GM18498 (cell line): ENCODE measurements at regions not wholly inside any gene's neighbourhood (a gene's known extent, or its start where the extent isn't known, plus 50 kb on each side); places are given as distances from the start of the nearest gene placed in this dataset.
"Not testable (repeated sequence)": the region's sequence is repeated elsewhere in the genome, so short reads cannot be mapped to it uniquely, and the experiment has no call there.

Experiments
- ATAC-seq: cut with Tn5 transposase; IDR thresholded peaks from one replicate; pipeline ENCODE4 v1.9.1; 2021; ENCODE audit warnings: mild to moderate bottlenecking, moderate library complexity; ENCODE audit not compliant: unreplicated experiment

- no peak for ATAC-seq
Observed at GRCh38 chr2:199040522-199040921, 417.2 kb downstream of the SATB2 start.

DNA sequence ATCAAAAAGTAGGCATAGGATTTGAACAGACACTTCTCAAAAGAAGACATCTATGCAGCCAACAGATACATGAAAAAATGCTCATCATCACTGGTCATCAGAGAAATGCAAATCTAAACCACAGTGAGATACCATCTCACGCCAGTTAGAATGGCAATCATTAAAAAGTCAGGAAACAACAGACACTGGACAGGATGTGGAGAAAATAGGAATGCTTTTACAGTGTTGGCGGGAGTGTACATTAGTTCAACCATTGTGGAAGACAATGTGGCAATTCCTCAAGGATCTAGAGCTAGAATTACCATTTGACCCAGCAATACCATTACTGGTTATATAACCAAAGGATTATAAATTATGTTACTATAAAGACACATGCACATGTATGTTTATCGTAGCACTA, 424.0 kb downstream of the SATB2 start:
- ATAC-seq = not testable (repeated sequence)

DNA sequence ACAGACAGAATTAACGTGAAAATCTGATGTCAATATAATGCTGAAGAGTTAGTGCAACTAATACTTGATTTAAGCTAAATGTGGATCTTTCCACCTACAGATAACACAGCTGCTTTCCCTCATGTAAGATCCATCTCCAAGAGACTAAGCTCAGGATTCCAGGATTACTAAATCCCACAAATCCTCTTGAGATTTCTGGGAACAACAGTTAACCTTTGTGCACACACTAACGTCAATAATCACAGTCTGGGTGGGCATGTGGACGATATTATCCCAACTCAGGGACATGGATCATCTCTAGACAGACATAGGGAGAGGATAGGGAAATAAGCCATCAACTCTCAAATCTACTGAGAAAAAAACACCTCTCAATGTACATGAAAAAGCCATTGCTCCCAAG, 432.6 kb downstream of the SATB2 start:
- ATAC-seq = no peak

- no peak for ATAC-seq
Observed at GRCh38 chr2:199024224-199024623, 433.5 kb downstream of the SATB2 start.

DNA sequence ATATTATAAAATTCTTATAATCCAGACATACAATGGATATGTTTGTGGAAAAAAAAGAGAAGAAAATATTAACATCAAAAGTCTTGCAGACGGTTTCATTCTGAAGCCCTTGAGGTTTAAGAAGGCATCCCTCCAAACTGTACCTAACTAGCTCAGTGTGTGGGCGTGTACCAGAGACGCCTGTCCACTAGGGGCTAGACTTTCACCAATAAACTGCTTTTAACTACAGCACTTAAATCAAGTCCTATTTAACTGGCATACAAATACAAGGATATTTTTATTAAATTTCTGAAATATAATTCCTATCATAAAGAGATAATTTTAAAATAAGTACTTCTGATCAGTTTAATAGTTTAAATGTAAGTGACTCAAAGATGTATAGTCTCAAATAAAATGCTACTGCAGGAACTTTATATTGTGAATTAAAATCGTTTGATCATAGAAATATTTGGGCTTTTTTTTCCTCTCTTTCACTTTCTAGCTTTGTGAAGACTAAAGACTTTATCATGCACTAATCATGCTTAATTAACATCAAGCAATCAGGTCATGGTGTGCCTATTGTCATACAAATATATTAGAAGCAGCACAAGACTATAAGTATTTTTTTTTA, 437.7 kb downstream of the SATB2 start:
- ATAC-seq = no peak

- ATAC-seq = no peak
Observed at GRCh38 chr2:199018826-199019225, 438.9 kb downstream of the SATB2 start.

DNA sequence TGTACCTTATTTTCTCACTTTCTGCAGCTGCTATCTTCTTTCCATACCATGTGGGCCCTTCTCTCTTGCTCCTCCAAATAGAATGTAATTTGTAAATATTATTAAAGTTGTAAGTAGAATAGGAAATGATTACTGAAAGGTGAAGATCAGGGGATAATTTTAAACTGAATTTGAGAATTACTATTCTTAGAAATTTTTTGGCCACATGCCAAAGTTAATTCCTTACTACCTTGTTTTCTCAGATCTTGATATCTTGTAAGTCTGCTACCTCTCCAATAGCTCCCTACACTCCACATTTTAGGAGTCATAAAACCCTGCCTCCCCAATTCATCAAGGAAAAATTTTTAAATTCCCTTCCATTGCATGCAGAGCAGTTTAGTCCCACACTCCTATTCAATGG, 442.7 kb downstream of the SATB2 start:
- ATAC-seq = no peak

- no peak for ATAC-seq
Observed at GRCh38 chr2:199014226-199014625, 443.5 kb downstream of the SATB2 start.

DNA sequence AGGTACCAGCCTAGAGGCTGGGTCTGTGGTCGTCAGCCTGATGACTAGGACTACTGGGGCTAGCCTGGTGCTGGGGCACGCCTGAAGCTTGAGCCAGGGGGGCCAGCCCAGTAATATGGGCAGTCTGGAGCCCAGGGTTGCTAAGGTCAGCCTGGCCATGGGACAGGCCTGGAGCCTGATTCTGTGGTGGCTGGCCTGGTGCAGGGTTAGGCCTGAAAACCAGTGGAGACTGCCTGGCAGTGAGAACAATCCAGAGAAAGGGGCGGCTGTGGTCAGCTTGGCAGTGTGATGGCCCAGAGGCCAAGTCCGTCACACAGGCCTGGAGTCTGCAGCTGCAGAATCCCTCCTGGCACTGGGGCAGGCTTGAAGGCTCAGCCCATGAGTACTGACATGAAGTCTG, 445.8 kb downstream of the SATB2 start:
- no peak for ATAC-seq

- ATAC-seq = no peak
Observed at GRCh38 chr2:198994678-198995077, 463.1 kb downstream of the SATB2 start.

DNA sequence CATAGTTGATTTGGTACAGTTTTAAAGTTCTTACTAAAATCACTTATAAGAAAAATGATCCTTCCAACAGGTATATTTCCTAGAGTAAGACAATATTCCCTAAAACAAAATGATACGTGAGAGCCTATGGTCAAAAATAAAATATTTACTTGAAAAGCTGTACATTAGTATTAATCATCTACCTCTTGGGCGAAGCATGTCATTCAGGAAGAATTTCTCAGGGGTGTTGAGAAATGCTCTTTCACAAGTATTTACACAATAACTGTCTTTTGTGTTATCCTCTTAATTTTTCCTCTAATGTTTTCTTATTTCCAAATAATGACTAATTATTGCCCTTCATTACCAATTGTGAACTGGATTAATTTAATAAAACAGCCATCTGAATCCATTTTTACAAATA, 466.3 kb downstream of the SATB2 start:
- no peak for ATAC-seq

- no peak for ATAC-seq
Observed at GRCh38 chr2:198975779-198976178, 482.0 kb downstream of the SATB2 start.

DNA sequence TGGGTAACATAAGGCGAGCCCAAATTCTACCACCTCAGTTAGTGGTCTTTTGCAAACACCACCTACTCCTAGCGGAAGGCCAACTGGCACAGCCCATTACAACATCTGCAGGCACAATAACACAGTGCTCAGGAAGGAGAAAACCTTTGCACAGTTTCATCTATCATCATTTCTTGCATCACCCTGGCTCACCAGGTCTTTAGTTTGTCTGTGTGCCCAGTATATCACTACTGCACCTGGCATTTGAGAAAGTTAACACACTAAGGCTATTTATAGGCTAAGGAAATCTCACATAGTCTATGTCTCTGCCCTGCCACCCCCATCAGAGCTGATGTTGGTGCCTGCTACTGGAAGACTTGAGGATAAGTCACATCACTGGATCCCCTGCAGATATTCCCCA, 484.0 kb downstream of the SATB2 start:
- no peak for ATAC-seq

- ATAC-seq = no peak
Observed at GRCh38 chr2:198973181-198973580, 484.6 kb downstream of the SATB2 start.

GRCh38 chr2:198968545-198968944, 489.2 kb downstream of the SATB2 start:
- ATAC-seq = no peak

- ATAC-seq = no peak
Observed at GRCh38 chr2:198966269-198966668, 491.5 kb downstream of the SATB2 start.

- no peak for ATAC-seq
Observed at GRCh38 chr2:198961547-198961946, 496.2 kb downstream of the SATB2 start.

DNA sequence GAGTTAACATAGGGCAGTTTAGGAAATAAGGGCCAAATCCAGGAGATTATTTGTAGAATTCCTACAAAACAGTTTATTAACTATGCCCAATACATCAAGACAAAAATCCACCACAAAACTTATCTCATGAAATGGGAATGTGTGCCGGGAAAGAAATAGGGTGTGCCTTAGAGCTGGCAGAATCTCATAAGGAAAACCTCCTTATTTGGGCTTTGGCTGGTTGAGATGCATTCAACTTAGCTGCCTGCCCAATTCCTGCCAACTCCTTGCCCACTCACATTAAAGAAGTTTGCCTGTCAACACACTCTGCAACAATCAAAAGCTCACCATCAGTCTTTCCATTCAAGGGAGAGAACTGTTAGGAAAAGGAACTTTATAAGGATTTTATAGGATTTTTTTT, 500.6 kb downstream of the SATB2 start:
- ATAC-seq = no peak

DNA sequence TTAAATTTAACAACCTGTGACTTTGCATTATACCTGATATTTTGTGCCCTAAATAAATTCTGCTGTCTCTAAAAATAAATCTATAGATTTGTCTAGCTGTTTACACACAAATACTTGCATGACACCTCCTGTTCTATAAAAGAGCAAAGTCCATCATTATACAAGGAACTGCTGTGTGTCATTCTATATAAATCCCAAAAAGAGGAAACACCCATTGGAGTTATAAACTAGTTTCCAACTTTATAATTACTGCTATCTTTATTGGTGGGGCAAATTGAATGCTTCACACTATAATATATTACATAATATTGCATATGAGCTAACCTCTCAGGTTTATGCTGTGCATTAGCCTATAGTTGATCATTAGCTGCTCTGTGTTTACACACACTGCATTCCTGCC, 504.4 kb downstream of the SATB2 start:
- ATAC-seq = no peak

- no peak for ATAC-seq
Observed at GRCh38 chr2:198950803-198951202, 506.9 kb downstream of the SATB2 start.

- ATAC-seq = no peak
Observed at GRCh38 chr2:198945496-198945895, 512.2 kb downstream of the SATB2 start.

- ATAC-seq = no peak
Observed at GRCh38 chr2:198930170-198930569, 527.6 kb downstream of the SATB2 start.

GRCh38 chr2:198928026-198928425, 529.7 kb downstream of the SATB2 start:
- no peak for ATAC-seq
